ENCODE measurements at regions not wholly inside any gene's neighbourhood (a gene's known extent, or its start where the extent isn't known, plus 50 kb on each side); places are given as distances from the start of the nearest gene placed in this dataset.
A peak's percentile ranks its signal among the peaks of the same experiment; 100 is the strongest.
"Not testable (repeated sequence)": the region's sequence is repeated elsewhere in the genome, so short reads cannot be mapped to it uniquely, and the experiment has no call there.

GRCh38 chr4:110848787-110849186 lies 225.9 kb upstream of the PITX2 start:
- DNase-seq (ENCODE audit: low spot score) = no peak

GRCh38 chr4:110849461-110849860 lies 226.6 kb upstream of the PITX2 start:
- DNase-seq (ENCODE audit: low spot score) = no peak

- DNase-seq (ENCODE audit: low spot score) = no peak
Measured at GRCh38 chr4:110850461-110851442, 227.9 kb upstream of the PITX2 start.

GRCh38 chr4:110851989-110852388 lies 229.1 kb upstream of the PITX2 start:
- no peak for DNase-seq (ENCODE audit: low spot score)

GRCh38 chr4:110852793-110853192 lies 229.9 kb upstream of the PITX2 start:
- no peak for DNase-seq (ENCODE audit: low spot score)

- DNase-seq (ENCODE audit: low spot score) = no peak
Measured at GRCh38 chr4:110853242-110853641, 230.4 kb upstream of the PITX2 start.

- peak; percentile 70 for DNase-seq (ENCODE audit: low spot score)
Measured at GRCh38 chr4:110854021-110854678, 231.3 kb upstream of the PITX2 start.

GRCh38 chr4:110860125-110860524 lies 237.2 kb upstream of the PITX2 start:
- DNase-seq (ENCODE audit: low spot score) = no peak

- no peak for DNase-seq (ENCODE audit: low spot score)
Measured at GRCh38 chr4:110860901-110861300, 238.0 kb upstream of the PITX2 start.

- DNase-seq (ENCODE audit: low spot score) = peak; percentile 50
Measured at GRCh38 chr4:110865611-110866259, 242.9 kb upstream of the PITX2 start.

GRCh38 chr4:110867251-110867960 lies 244.5 kb upstream of the PITX2 start:
- DNase-seq (ENCODE audit: low spot score) = no peak

- DNase-seq (ENCODE audit: low spot score) = peak; percentile 11
Measured at GRCh38 chr4:110867981-110868720, 245.3 kb upstream of the PITX2 start.

GRCh38 chr4:110869114-110869513 lies 246.2 kb upstream of the PITX2 start:
- peak; percentile 66 for DNase-seq (ENCODE audit: low spot score)

GRCh38 chr4:110869862-110870572 lies 247.1 kb upstream of the PITX2 start:
- no peak for DNase-seq (ENCODE audit: low spot score)

GRCh38 chr4:110876214-110876613 lies 253.3 kb upstream of the PITX2 start:
- not testable (repeated sequence) for DNase-seq (ENCODE audit: low spot score)

- no peak for DNase-seq (ENCODE audit: low spot score)
Measured at GRCh38 chr4:110876866-110877265, 254.0 kb upstream of the PITX2 start.

- no peak for DNase-seq (ENCODE audit: low spot score)
Measured at GRCh38 chr4:110877778-110878370, 255.0 kb upstream of the PITX2 start.

- DNase-seq (ENCODE audit: low spot score) = no peak
Measured at GRCh38 chr4:110878413-110878812, 255.5 kb upstream of the PITX2 start.

GRCh38 chr4:110878956-110879355 lies 256.1 kb upstream of the PITX2 start:
- DNase-seq (ENCODE audit: low spot score) = no peak

GRCh38 chr4:110886270-110886669 lies 263.4 kb upstream of the PITX2 start:
- no peak for DNase-seq (ENCODE audit: low spot score)

Data from GM03348 (cell line).